GM18520 (cell line): ENCODE measurements at regions not wholly inside any gene's neighbourhood (a gene's known extent, or its start where the extent isn't known, plus 50 kb on each side); places are given as distances from the start of the nearest gene placed in this dataset.
"Not testable (repeated sequence)": the region's sequence is repeated elsewhere in the genome, so short reads cannot be mapped to it uniquely, and the experiment has no call there.

ENCODE experiments used
- ATAC-seq: cut with Tn5 transposase; IDR thresholded peaks from one replicate; pipeline ENCODE4 v1.9.1; 2021; ENCODE audit not compliant: unreplicated experiment

DNA sequence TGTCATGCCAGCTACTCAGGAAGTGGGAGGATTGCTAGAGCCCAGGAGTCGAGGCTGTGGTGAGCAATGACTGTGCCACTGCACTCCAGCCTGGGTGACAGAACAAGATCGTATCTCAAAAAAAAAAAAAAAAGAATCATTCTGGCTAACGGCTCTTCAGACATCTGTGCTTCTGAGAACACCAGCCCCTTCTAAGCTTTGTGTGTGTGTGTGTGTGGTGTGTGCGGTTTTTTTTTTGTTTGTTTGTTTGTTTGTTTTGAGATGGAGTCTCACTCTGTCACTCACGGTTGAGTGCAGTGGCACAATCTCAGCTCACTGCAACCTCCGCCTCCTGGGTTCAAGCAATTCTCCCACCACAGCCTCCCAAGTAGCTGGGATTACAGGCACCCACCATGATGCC is 79.4 kb upstream of the DRD5 start:
- ATAC-seq, result not testable (repeated sequence)

DNA sequence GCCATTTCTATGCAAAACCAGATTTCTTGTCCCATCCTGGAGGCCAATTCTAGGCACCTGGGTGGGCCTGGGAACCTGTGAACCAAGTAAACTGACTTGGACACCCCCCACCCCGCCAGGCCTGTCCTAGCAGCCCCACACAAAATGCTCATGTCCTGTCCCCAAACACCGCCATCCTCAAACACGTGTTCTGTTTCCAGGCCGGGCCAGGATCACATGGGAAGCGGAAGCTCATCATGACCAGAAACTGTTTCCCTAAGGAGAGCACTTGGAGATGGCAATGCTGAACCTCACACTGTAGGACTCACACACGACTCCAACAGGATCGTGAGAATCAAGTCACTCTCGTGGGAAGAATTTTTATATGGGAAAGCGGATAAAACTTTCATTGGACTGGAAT is 78.7 kb upstream of the DRD5 start:
- ATAC-seq, result not testable (repeated sequence)

DNA sequence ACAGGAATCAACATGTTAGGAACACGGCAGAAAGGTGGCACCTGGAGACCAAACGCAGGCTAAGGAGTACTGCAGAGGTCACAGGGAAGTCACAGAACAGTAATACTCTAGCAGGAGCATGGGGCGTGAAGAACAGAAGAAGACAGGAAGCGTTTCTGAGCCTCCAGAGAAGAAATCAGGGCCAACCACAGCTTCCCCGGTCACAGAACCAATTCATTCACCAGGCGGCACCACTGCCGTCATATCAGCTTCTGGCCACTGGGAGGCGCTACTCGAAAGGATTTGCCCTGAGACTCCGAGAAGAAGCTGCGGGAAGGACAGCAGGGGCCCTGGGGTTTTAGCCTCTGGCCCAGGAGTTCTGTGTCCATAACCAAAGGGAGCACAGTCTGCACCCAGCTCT is 78.0 kb upstream of the DRD5 start:
- no peak for ATAC-seq

DNA sequence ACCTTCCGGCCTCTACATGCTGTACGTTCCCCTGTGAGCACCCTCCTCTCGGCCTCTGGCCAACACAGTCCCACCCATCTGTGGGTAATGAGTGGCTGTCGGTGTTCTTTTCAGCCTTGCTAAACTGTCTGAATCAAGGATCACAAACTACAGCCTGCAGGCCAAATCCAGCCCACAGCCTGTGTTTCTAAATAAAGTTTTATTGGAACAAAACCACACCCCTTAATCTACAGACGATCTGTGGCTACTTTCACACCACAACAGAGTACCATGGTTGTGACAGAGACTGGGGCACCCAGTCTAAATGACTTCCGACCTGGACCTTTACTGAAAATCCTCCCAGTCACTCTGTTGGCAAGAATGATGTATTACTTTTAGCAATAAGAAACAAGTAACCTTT is 77.3 kb upstream of the DRD5 start:
- ATAC-seq, result not testable (repeated sequence)

DNA sequence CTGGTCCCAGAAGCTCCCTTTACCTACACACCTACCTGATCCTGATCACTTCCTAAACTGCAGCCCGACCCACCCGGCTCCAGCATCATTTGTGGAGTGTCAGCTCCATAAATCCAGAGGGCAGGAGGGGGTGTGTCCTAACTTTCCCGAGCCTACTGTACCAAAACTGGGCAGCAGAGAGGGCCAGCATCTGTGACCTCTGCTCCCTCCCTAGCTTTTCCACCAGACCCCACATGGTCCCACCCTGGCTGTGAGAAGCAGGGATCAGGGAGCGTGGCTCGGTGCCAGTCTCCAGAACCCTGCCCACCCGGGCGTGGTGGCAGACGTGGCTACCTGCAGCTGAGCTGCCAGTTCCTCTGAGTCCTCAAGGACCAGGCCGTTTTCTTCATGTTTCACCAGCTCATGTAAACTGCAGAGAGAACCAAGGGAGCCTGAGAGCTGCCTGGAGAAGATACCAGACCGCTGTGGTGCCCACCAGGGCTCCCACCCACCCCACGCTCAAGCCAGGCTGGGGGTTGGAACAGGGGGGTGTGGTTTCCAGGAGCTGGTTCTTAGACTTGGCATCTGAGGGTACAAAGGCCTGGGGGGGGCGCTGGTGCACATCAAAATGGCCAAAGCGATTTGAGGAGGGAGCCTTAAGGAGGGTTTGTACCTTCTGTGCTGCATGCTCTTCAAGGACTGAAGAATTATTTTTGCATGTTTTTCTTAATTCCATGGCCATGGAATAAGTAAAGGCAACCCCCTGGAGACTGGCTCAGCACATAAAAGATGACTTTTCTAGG is 76.7 kb upstream of the DRD5 start:
- no peak for ATAC-seq

DNA sequence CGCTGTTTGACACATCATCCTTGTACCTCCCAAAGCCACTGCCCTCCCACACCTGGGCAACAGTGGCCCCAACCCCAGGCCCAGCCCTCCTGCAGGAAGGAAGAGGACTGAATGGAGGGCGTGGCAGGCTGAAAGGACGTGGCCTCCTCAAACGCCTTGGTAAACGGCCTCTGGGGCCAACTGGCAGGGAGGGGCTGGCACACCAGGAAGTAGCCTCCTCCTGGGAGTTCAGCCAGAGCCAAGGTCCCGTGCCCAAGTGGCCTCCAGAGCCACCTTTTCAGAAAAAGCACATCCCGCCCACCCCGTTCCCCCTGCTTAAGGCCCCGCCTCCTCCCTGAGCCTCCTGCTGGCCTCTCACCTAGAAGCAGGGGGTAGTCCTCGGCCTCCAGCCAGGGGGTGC is 74.2 kb upstream of the DRD5 start:
- ATAC-seq, result not testable (repeated sequence)

DNA sequence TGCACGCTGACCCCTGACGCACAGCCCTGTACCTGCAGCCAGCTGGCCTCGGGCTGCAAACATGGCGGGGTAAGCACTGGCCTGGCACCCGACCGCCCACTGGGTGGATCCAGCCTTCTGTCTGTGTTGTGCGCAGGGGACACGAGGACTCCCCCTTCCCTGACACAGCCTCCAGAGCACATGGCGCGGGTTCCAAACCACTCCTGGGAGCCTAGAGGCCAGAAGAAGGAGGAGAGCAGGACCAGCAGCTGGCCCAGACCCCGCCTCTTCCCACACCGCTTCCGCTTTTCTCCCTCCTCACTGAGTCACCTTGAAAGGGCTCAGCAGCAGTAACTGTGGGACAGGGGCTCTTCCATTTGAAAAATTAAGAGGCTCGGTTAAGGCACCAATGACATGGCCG is 73.5 kb upstream of the DRD5 start:
- ATAC-seq, result not testable (repeated sequence)

DNA sequence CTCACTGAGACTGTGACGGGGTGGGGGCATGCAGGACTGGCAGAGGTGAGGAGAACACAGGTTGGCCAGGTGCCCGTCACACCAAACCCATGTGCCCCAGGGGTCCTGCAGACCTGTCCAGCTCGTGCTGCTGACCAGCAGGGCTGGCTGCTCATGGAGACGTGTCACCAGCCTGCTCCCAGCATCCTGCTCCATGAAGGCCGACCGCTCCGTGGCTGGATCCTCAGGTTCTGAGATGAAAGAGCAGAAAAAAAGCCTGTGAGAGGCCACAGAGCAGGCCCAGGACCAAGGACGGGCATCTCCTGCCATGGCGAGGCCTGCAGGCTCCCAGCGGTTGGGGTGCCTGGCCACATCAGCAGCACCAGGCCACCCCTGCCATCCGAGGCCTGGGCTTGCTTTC is 71.7 kb upstream of the DRD5 start:
- ATAC-seq, result no peak

DNA sequence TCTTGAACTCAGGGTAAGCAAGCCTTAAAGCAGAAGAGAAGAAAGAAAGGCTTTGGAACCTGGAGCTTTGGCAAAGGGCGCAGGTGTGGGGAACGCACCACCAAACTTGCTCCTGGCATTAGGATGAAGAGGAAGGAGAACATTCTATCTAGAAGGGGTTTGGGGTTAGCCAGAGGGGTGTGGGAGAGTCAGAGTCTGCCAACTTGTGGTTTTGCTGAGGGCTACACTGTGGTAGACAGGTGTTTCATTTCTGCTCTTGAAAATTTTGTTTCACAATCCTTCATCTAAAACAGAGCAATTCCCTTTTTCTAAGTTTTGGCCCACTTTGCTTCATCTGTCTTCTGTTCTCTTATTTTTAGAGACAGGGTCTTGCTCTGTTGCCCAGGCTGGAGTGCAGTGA is 66.2 kb upstream of the DRD5 start:
- not testable (repeated sequence) for ATAC-seq

DNA sequence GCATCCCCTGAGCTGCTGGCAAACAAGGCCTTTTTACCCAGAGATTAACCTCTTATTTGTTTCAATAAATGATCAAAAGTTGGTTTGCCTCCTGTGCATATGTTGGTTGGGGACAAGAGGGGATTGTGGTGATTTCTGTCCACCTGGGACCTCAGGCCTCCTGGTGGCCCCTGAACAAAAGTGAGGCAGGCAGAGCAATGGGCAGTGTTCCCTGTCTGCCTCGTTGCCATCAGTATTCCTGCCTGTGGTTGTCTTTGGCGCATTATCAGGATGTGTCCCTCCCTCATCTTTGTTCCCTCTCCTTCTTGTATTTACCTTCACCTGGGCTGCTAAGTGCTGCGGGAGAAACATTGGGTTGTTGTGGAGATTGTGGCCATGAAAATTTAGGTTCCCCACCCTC is 65.3 kb upstream of the DRD5 start:
- ATAC-seq, result no peak

DNA sequence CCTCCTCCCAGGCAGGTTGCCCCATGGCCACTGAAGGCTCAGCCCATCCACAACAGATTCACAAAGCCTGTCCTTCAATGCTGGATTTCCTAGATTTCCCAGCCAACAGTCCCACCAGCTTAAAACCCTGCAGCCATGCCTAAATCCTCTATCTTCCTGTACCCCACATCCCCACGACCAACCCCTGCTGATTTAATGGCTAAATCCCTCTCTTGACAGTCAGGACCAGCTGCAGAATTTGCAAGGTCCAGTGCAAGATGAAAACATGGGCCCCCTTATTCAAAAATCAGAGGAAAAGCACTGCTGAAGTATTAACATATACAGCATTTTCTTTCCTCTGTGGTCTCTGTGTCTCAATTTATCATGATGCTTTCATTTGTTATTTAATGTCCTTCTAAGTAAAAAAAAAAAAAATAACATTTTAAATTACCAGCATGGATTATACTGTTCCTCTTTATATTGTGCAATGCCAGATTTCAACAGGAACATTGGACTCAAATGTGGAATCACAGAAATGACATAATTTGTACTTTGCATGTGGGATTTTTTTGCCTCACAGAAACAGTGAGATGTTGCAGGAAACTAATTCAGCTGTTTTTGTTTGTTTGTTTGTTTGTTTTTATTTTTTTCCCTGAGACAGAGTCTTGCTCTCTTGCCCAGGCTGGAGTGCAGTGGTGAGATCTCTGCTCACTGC is 63.0 kb upstream of the DRD5 start:
- ATAC-seq, result not testable (repeated sequence)

DNA sequence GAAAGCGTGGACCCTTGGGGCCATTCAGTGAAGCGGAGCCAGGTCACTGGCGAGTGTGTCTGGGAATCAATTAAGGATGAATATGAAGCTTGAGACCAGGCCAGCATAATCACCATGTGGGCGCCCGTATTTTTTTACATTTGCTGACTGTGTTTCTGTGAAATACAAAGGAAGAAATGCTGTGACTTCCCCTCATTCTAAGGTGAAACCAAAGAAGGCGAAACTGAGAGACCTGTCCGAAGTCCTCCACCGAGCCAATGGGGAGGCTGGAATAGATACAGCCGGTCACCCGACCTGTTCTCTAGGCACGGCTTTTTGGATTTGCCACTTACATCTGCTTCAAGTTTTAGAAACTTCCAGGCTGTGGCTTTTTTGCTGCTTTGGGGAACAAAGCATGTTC is 59.3 kb upstream of the DRD5 start:
- ATAC-seq, result not testable (repeated sequence)
